Hepatocyte (in vitro differentiated cells): ENCODE measurements at regions not wholly inside any gene's neighbourhood (a gene's known extent, or its start where the extent isn't known, plus 50 kb on each side); places are given as distances from the start of the nearest gene placed in this dataset.

ENCODE experiments used
- EZH2 ChIP-seq: fragments of 200-600 bp; sonication (generic); IDR thresholded peaks from 2 replicates; pipeline ENCODE4 v1.6.1; 2016; ENCODE audit warnings: antibody characterized with exemption, mild to moderate bottlenecking, borderline replicate concordance
- EZH2phosphoT487 ChIP-seq: fragments of 200-600 bp; sonication (generic); IDR thresholded peaks from one replicate; pipeline ENCODE4 v1.6.1; 2018; ENCODE audit warnings: antibody characterized with exemption, mild to moderate bottlenecking, low read depth, moderate library complexity; ENCODE audit not compliant: unreplicated experiment, severe bottlenecking
- TF ChIP-seq, protein P1 (sequence below): fragments of 200-600 bp; sonication (generic); IDR thresholded peaks from 2 replicates; pipeline ENCODE4 v1.5.1; 2016; ENCODE audit warnings: antibody characterized with exemption, mild to moderate bottlenecking; ENCODE audit not compliant: poor library complexity

DNA sequence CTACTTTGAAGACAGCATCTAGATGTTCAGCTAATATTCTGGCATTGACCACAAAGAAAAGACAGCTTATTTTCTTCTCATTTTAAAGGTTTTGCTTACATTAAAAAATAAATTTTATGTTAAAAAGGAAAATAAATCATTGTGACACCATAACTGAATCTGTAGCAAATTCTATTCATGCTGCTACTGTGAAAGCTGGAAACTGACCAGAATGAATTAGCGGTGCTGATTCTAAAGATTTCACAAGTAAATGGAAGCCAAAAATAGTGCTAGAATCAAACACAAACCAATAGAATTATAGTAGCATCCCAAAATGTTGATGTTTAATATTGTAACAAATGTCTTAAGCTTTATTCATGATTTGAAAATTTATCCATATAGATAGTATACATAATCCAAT is 850.0 kb upstream of the FBXO33 start:
- TF ChIP-seq, protein P1, sequence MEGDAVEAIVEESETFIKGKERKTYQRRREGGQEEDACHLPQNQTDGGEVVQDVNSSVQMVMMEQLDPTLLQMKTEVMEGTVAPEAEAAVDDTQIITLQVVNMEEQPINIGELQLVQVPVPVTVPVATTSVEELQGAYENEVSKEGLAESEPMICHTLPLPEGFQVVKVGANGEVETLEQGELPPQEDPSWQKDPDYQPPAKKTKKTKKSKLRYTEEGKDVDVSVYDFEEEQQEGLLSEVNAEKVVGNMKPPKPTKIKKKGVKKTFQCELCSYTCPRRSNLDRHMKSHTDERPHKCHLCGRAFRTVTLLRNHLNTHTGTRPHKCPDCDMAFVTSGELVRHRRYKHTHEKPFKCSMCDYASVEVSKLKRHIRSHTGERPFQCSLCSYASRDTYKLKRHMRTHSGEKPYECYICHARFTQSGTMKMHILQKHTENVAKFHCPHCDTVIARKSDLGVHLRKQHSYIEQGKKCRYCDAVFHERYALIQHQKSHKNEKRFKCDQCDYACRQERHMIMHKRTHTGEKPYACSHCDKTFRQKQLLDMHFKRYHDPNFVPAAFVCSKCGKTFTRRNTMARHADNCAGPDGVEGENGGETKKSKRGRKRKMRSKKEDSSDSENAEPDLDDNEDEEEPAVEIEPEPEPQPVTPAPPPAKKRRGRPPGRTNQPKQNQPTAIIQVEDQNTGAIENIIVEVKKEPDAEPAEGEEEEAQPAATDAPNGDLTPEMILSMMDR = no peak
- no peak for TF ChIP-seq EZH2
- no peak for TF ChIP-seq EZH2phosphoT487
